Mesenchymal stem cell (in vitro differentiated cells and primary cell): ENCODE measurements at regions not wholly inside any gene's neighbourhood (a gene's known extent, or its start where the extent isn't known, plus 50 kb on each side); places are given as distances from the start of the nearest gene placed in this dataset.

Experiments used
- DNase-seq: peaks from one replicate; pipeline ENCODE4 v3.0.0-alpha.2; 2013
- H2AFZ ChIP-seq: one replicate; pipeline ENCODE4 v1.6.1; 2013; ENCODE audit warnings: low read depth, mild to moderate bottlenecking, control low read depth, inconsistent platforms, low read length, moderate library complexity
- H2AK5ac ChIP-seq: 2 replicates; pipeline ENCODE4 v1.6.1; 2013; ENCODE audit warnings: low read length, moderate library complexity, mild to moderate bottlenecking, inconsistent platforms; ENCODE audit not compliant: severe bottlenecking
- H2BK120ac ChIP-seq: one replicate; pipeline ENCODE4 v1.6.1; 2013; ENCODE audit warnings: low read depth, mild to moderate bottlenecking, inconsistent platforms, low read length, moderate library complexity
- H2BK12ac ChIP-seq, 2 experiments: one replicate each; pipeline ENCODE4 v1.6.1; 2013; ENCODE audit warnings: inconsistent platforms in 2 of 2, low read length in 2 of 2, mild to moderate bottlenecking in 2 of 2, moderate library complexity in 2 of 2, control low read depth in 1 of 2
- H2BK15ac ChIP-seq: one replicate; pipeline ENCODE4 v1.6.1; 2013; ENCODE audit warnings: mild to moderate bottlenecking, low read depth, inconsistent platforms; ENCODE audit not compliant: poor library complexity, severe bottlenecking
- H2BK5ac ChIP-seq: 2 replicates; pipeline ENCODE4 v1.6.1; 2013; ENCODE audit warnings: low read depth, mild to moderate bottlenecking, low read length, control low read depth, inconsistent platforms; ENCODE audit not compliant: poor library complexity, severe bottlenecking
- H3K14ac ChIP-seq, 2 experiments: one replicate each; pipeline ENCODE4 v1.6.1; 2013; ENCODE audit warnings: inconsistent platforms in 2 of 2, low read length in 2 of 2, control low read depth in 1 of 2, mild to moderate bottlenecking in 1 of 2, moderate library complexity in 1 of 2
- H3K18ac ChIP-seq, 2 experiments: one replicate each; pipeline ENCODE4 v1.6.1; 2013; ENCODE audit warnings: inconsistent platforms in 2 of 2, low read length in 2 of 2, control low read depth in 1 of 2, low read depth in 1 of 2, mild to moderate bottlenecking in 1 of 2
- H3K23ac ChIP-seq, 2 experiments: one replicate each; pipeline ENCODE4 v1.6.1; 2013; ENCODE audit warnings: inconsistent platforms in 2 of 2, low read length in 2 of 2, mild to moderate bottlenecking in 2 of 2, moderate library complexity in 2 of 2, control low read depth in 1 of 2
- H3K27ac ChIP-seq: 2 replicates; pipeline ENCODE4 v1.5.1; 2013; ENCODE audit warnings: mild to moderate bottlenecking, moderate library complexity, low read length, control low read depth, inconsistent platforms; ENCODE audit not compliant: poor library complexity, severe bottlenecking
- H3K27me3 ChIP-seq, 2 experiments: 2 replicates each; pipeline versions ENCODE4 v1.6.1 to v1.7.0; 2013; ENCODE audit warnings: low read length in 2 of 2, mild to moderate bottlenecking in 2 of 2, moderate library complexity in 2 of 2, control low read depth in 1 of 2, inconsistent platforms in 1 of 2; ENCODE audit not compliant: control insufficient read depth in 1 of 2, insufficient read depth in 1 of 2
- H3K36me3 ChIP-seq, 2 experiments: 2 replicates each; pipeline versions ENCODE4 v1.6.1 to v1.7.0; 2013; ENCODE audit warnings: low read length in 2 of 2, control low read depth in 1 of 2, inconsistent platforms in 1 of 2, low read depth in 1 of 2, mild to moderate bottlenecking in 1 of 2; ENCODE audit not compliant: insufficient read depth in 2 of 2, control insufficient read depth in 1 of 2
- H3K4ac ChIP-seq, 2 experiments: one replicate each; pipeline ENCODE4 v1.6.1; 2013; ENCODE audit warnings: inconsistent platforms in 2 of 2, low read length in 2 of 2, mild to moderate bottlenecking in 2 of 2, moderate library complexity in 2 of 2, control low read depth in 1 of 2, low read depth in 1 of 2
- H3K4me1 ChIP-seq: 2 replicates; pipeline ENCODE4 v1.6.1; 2013; ENCODE audit warnings: low read depth, low read length, control low read depth; ENCODE audit not compliant: control insufficient read depth, insufficient read depth
- H3K4me2 ChIP-seq: 2 replicates; pipeline ENCODE4 v1.6.1; 2013; ENCODE audit warnings: low read length, mild to moderate bottlenecking, inconsistent platforms; ENCODE audit not compliant: poor library complexity, severe bottlenecking
- H3K4me3 ChIP-seq, 2 experiments: 2 replicates each; pipeline versions ENCODE4 v1.5.1 to v1.7.0; 2013; ENCODE audit warnings: low read length in 2 of 2, mild to moderate bottlenecking in 2 of 2, control low read depth in 1 of 2, low read depth in 1 of 2; ENCODE audit not compliant: insufficient read depth in 1 of 2
- H3K79me1 ChIP-seq: replicated peaks from 2 replicates; pipeline ENCODE4 v1.6.1; 2013; ENCODE audit warnings: mild to moderate bottlenecking, control low read depth, low read length, inconsistent platforms; ENCODE audit not compliant: poor library complexity, severe bottlenecking
- H3K9ac ChIP-seq: 2 replicates; pipeline ENCODE4 v1.7.0; 2013; ENCODE audit warnings: mild to moderate bottlenecking, low read length, moderate library complexity
- H3K9me3 ChIP-seq: 2 replicates; pipeline ENCODE4 v1.7.0; 2013; ENCODE audit warnings: mild to moderate bottlenecking, low read length; ENCODE audit not compliant: control insufficient read depth
- H4K8ac ChIP-seq: one replicate; pipeline ENCODE4 v1.6.1; 2013; ENCODE audit warnings: inconsistent platforms, mild to moderate bottlenecking, low read length, moderate library complexity
- H4K91ac ChIP-seq: one replicate; pipeline ENCODE4 v1.6.1; 2013; ENCODE audit warnings: mild to moderate bottlenecking, low read length, inconsistent platforms
- WGBS: methylation state at CpG from one replicate; pipeline ENCODE4 v1.1.7; 2013; ENCODE audit warnings: mixed read lengths; 5-methylcytosine and 5-hydroxymethylcytosine counted together

GRCh38 chrX:94813541-94813940 lies 1139.5 kb downstream of the FAM133A start:
- Histone ChIP-seq H2BK15ac (no peak overlapping the region), H3K4me2 (no peak overlapping the region), H3K36me3 (no peaks in the 10 kb centered on the region), H3K9ac (no peak overlapping the region), H2BK120ac (no peak overlapping the region), H3K27me3 (peaks cover 0 to 6% of the 10 kb centered on the region in 2 experiments), H3K9me3 (peaks cover 33% of the 10 kb centered on the region), H2BK5ac (no peak overlapping the region), H4K91ac (no peak overlapping the region), H2BK12ac (no peak overlapping the region), H3K27ac (no peak overlapping the region), H3K18ac (no peak overlapping the region), H3K14ac (no peak overlapping the region), H2AK5ac (no peak overlapping the region), H3K4me1 (no peaks in the 10 kb centered on the region), H3K4me3 (no peak overlapping the region), H3K23ac (no peak overlapping the region), H2AFZ (no peak overlapping the region), H3K79me1 (no peaks in the 10 kb centered on the region), H4K8ac (no peak overlapping the region), H3K4ac (no peak overlapping the region)
- WGBS, result 94% methylated on average over 1 of the region's 1 CpG
- no peak for DNase-seq

- no peak overlapping the region for H3K23ac ChIP-seq
- WGBS, result 0% methylated on average over 1 of the region's 1 CpG
Measured at GRCh38 chrX:94814216-94814615, 1140.2 kb downstream of the FAM133A start.

GRCh38 chrX:94830717-94831116 lies 1156.7 kb downstream of the FAM133A start:
- Histone ChIP-seq H3K9me3 (no peaks in the 10 kb centered on the region), H3K14ac (no peak overlapping the region), H2BK15ac (no peak overlapping the region), H2BK120ac (no peak overlapping the region), H3K4ac (no peak overlapping the region), H3K36me3 (no peaks in the 10 kb centered on the region), H2AFZ (no peak overlapping the region), H3K4me2 (no peak overlapping the region), H2BK12ac (no peak overlapping the region), H3K23ac (no peak overlapping the region), H4K91ac (no peak overlapping the region), H2AK5ac (no peak overlapping the region), H3K79me1 (no peaks in the 10 kb centered on the region), H4K8ac (no peak overlapping the region), H2BK5ac (no peak overlapping the region), H3K4me3 (no peak overlapping the region), H3K27me3 (no peaks in the 10 kb centered on the region), H3K18ac (no peak overlapping the region), H3K27ac (no peak overlapping the region), H3K4me1 (no peaks in the 10 kb centered on the region), H3K9ac (no peak overlapping the region)
- DNase-seq, result no peak
- no CpG with 5 or more reads among the region's 2 CpGs for WGBS

More at GRCh38 chrX:94814216-94814615, 1140.2 kb downstream of the FAM133A start:
- Histone ChIP-seq H3K4me2 (no peak overlapping the region), H2BK120ac (no peak overlapping the region), H3K18ac (no peak overlapping the region), H4K91ac (no peak overlapping the region), H3K14ac (no peak overlapping the region), H2BK5ac (no peak overlapping the region), H3K4ac (no peak overlapping the region), H3K36me3 (no peaks in the 10 kb centered on the region), H3K4me3 (no peak overlapping the region), H3K9ac (no peak overlapping the region), H2AFZ (no peak overlapping the region), H3K27me3 (peaks cover 0 to 6% of the 10 kb centered on the region in 2 experiments), H2BK15ac (no peak overlapping the region), H3K4me1 (no peaks in the 10 kb centered on the region), H4K8ac (no peak overlapping the region), H2BK12ac (no peak overlapping the region), H3K9me3 (peaks cover 33% of the 10 kb centered on the region), H2AK5ac (no peak overlapping the region), H3K79me1 (no peaks in the 10 kb centered on the region), H3K27ac (no peak overlapping the region)
- DNase-seq, result no peak

GRCh38 chrX:94831364-94831763 lies 1157.4 kb downstream of the FAM133A start:
- Histone ChIP-seq H3K27me3 (no peaks in the 10 kb centered on the region), H3K4me3 (no peak overlapping the region), H3K18ac (no peak overlapping the region), H2AK5ac (no peak overlapping the region), H3K23ac (no peak overlapping the region), H4K8ac (no peak overlapping the region), H3K14ac (no peak overlapping the region), H2BK5ac (no peak overlapping the region), H3K79me1 (no peaks in the 10 kb centered on the region), H2BK15ac (no peak overlapping the region), H3K4me2 (no peak overlapping the region), H3K27ac (no peak overlapping the region), H2BK12ac (no peak overlapping the region), H2AFZ (no peak overlapping the region), H2BK120ac (no peak overlapping the region), H3K4ac (no peak overlapping the region), H4K91ac (no peak overlapping the region), H3K36me3 (no peaks in the 10 kb centered on the region), H3K9ac (no peak overlapping the region), H3K9me3 (no peaks in the 10 kb centered on the region), H3K4me1 (no peaks in the 10 kb centered on the region)
- peak; percentile 1 for DNase-seq
